ENCODE measurements at regions not wholly inside any gene's neighbourhood (a gene's known extent, or its start where the extent isn't known, plus 50 kb on each side); places are given as distances from the start of the nearest gene placed in this dataset.
"Not testable (repeated sequence)": the region's sequence is repeated elsewhere in the genome, so short reads cannot be mapped to it uniquely, and the experiment has no call there.

DNA sequence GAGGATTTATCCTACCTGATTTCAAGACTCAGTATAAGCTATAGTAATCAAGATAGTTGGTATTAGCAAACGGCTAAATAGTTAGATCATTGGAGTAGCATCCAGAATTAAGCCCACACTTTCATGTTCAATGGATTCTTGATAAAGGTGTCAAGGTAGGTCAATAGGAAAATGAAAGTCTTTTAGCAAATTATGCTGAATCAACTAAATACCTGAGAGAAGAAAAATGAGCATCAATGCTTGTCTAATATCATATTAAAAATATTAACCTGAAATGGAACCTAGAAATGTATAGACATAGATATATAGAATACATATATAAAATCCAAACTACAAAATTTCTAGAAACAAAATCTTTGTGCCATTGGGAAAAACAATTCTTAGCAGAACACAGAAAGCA lies 685.6 kb downstream of the DTWD2 start:
- H3K4me1 ChIP-seq (ENCODE audit: control insufficient read depth in 1 of 2, low read depth in 2 of 2), result no peaks in the 10 kb centered on the region
- ATAC-seq (ENCODE audit: insufficient number of reproducible peaks, low FRiP score, low read depth) (no peak), DNase-seq (ENCODE audit: low spot score) (no peak)
- no peaks in the 10 kb centered on the region for H3K36me3 ChIP-seq
- no peaks in the 10 kb centered on the region for H3K27me3 ChIP-seq (replicated peaks; ENCODE audit: insufficient read depth)
- no peak overlapping the region for H3K27ac ChIP-seq
- TF ChIP-seq, protein P1, sequence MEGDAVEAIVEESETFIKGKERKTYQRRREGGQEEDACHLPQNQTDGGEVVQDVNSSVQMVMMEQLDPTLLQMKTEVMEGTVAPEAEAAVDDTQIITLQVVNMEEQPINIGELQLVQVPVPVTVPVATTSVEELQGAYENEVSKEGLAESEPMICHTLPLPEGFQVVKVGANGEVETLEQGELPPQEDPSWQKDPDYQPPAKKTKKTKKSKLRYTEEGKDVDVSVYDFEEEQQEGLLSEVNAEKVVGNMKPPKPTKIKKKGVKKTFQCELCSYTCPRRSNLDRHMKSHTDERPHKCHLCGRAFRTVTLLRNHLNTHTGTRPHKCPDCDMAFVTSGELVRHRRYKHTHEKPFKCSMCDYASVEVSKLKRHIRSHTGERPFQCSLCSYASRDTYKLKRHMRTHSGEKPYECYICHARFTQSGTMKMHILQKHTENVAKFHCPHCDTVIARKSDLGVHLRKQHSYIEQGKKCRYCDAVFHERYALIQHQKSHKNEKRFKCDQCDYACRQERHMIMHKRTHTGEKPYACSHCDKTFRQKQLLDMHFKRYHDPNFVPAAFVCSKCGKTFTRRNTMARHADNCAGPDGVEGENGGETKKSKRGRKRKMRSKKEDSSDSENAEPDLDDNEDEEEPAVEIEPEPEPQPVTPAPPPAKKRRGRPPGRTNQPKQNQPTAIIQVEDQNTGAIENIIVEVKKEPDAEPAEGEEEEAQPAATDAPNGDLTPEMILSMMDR (IDR thresholded peaks at IDR 0.05), result no peak
- H3K9me3 ChIP-seq, result no peaks in the 10 kb centered on the region
- H3K4me3 ChIP-seq, result no peak overlapping the region

DNA sequence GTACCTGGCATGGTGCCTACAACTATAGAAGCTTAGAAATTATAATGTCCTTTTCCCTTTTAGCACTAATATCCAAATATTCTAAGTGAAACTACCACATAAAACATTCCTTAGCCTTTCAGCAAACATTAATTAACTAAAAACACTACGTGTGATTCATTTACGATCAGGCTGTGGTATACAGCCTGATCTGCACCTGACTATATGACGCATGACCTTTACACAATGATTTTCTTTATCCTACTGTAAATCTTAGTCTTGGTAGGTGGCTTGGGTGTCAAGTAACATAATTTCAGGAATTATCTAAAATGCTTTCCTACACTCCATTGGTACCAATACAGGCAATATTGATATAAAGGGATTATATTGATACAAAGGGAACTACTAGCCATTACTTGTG lies 686.7 kb downstream of the DTWD2 start:
- Histone ChIP-seq H3K4me3 (no peak overlapping the region), H3K4me1 (ENCODE audit: control insufficient read depth in 1 of 2, low read depth in 2 of 2) (no peaks in the 10 kb centered on the region), H3K27ac (no peak overlapping the region), H3K9me3 (no peaks in the 10 kb centered on the region), H3K27me3 (replicated peaks; ENCODE audit: insufficient read depth) (no peaks in the 10 kb centered on the region), H3K36me3 (no peaks in the 10 kb centered on the region)
- ATAC-seq (ENCODE audit: insufficient number of reproducible peaks, low FRiP score, low read depth) (no peak), DNase-seq (ENCODE audit: low spot score) (no peak)
- TF ChIP-seq, protein P1 (IDR thresholded peaks at IDR 0.05), result no peak

DNA sequence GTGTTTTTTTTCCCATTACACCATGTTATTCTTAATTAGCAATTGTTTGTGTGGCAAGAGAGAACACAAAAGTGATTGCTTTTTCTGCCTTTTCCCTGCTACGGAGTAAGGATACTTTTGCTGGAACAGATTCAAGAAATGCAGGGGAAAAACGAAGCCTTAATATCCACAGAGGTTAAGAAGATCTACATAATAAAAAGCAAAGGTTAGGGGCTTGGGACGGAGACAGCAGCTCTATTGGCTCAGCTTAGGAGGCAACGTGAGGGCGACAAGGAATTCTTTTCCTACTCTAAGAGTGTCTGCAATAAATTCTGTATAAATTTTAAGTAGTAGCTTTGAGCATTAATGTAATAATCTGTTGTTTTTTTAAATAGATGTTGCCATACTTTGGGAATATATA lies 693.3 kb downstream of the DTWD2 start:
- TF ChIP-seq, protein P1 (IDR thresholded peaks at IDR 0.05), result no peak
- DNase-seq (ENCODE audit: low spot score), result no peak

DNA sequence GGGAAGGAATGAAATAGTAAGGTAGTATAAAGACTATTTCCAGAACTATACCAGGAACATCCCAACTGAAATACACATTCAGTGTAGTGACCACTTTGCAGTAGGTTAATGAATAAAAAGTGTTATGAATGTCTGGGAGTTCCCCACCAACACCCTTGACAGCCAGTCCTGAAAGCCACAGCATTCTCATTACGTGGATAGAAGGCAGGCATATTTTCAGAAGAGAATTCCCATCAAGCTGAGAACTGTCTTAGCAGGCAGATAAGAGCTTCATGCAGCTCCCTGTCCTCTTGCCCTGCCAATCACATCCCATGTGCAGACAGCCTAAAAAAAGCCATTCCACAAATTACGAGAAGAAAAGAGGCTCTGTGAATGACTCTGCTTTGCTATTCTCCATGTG lies 695.0 kb downstream of the DTWD2 start:
- H3K4me1 ChIP-seq (ENCODE audit: control insufficient read depth in 1 of 2, low read depth in 2 of 2), result no peaks in the 10 kb centered on the region
- H3K4me3 ChIP-seq, result no peak overlapping the region
- no peak for ATAC-seq (ENCODE audit: insufficient number of reproducible peaks, low FRiP score, low read depth)

More for the DNA sequence above, 693.3 kb downstream of the DTWD2 start:
- no peaks in the 10 kb centered on the region for H3K36me3 ChIP-seq
- no peak overlapping the region for H3K27ac ChIP-seq
- no peak for ATAC-seq (ENCODE audit: insufficient number of reproducible peaks, low FRiP score, low read depth)
- H3K4me1 ChIP-seq (ENCODE audit: control insufficient read depth in 1 of 2, low read depth in 2 of 2), result no peaks in the 10 kb centered on the region
- H3K9me3 ChIP-seq, result no peaks in the 10 kb centered on the region
- H3K4me3 ChIP-seq, result no peak overlapping the region
- no peaks in the 10 kb centered on the region for H3K27me3 ChIP-seq (replicated peaks; ENCODE audit: insufficient read depth)

DNA sequence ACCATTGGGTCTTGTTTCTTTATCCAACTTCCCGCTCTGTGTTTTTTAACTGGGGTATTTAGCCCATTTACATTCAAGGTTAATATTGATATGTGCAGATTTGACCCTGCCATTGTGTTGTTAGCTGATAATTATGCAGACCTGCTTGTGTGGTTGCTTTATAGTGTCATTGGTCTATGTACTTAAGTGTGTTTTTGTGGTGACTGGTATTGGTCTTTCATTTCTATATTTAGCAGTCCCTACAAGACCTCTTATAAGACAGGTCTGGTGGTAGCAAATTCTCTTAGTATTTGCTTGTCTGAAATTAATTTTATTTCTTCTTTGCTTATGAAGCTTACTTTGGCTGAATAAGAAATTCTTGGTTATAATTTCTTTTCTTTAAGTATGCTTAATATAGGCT lies 698.1 kb downstream of the DTWD2 start:
- DNase-seq (ENCODE audit: low spot score), result no peak
- TF ChIP-seq, protein P1 (IDR thresholded peaks at IDR 0.05), result no peak
- ATAC-seq (ENCODE audit: insufficient number of reproducible peaks, low FRiP score, low read depth), result no peak
- Histone ChIP-seq H3K27ac (no peak overlapping the region), H3K27me3 (replicated peaks; ENCODE audit: insufficient read depth) (no peaks in the 10 kb centered on the region), H3K4me3 (no peak overlapping the region), H3K9me3 (no peaks in the 10 kb centered on the region), H3K4me1 (ENCODE audit: control insufficient read depth in 1 of 2, low read depth in 2 of 2) (no peaks in the 10 kb centered on the region), H3K36me3 (no peaks in the 10 kb centered on the region)

More for the DNA sequence above, 695.0 kb downstream of the DTWD2 start:
- no peaks in the 10 kb centered on the region for H3K27me3 ChIP-seq (replicated peaks; ENCODE audit: insufficient read depth)
- H3K9me3 ChIP-seq, result no peaks in the 10 kb centered on the region
- DNase-seq (ENCODE audit: low spot score), result no peak
- no peak overlapping the region for H3K27ac ChIP-seq
- H3K36me3 ChIP-seq, result no peaks in the 10 kb centered on the region
- TF ChIP-seq, protein P1 (IDR thresholded peaks at IDR 0.05), result no peak

DNA sequence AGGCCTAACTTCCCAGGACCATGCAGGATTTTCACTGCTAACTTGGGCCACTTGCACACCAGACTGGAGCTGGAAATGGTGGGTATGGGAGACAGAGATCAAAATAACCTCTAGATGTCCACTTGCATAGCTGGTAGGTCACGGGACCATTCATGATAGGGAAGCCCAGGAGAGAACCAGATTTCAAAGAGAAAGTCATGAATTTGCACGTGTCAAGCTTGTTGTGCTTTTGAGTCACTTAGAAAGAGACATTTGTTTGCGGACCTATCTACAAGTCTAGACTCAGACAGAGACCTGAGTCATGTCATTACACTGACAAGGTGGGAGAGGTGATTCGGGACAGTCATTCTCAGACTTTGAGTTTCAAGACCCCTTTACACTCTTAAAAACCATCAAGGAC lies 704.1 kb downstream of the DTWD2 start:
- H3K4me3 ChIP-seq; ATAC-seq (ENCODE audit: insufficient number of reproducible peaks, low FRiP score, low read depth): not testable (repeated sequence)

DNA sequence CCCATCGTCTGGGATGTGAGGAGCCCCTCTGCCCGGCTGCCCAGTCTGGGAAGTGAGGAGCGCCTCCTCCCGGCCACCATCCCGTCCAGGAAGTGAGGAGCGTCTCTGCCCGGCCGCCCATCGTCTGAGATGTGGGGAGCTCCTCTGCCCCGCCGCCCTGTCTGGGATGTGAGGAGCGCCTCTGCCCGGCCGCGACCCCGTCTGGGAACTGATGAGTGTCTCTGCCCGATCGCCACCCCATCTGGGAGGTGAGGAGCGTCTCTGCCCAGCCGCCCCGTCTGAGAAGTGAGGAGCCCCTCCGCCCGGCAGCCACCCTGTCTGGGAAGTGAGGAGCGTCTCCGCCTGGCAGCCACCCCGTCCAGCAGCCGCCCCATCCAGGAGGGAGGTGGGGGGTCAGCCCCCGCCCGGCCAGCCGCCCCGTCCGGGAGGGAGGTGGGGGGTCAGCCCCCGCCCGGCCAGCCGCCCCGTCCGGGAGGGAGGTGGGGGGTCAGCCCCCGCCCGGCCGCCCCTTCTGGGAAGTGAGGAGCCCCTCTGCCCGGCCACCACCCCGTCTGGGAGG lies 705.8 kb downstream of the DTWD2 start:
- H3K36me3 ChIP-seq; DNase-seq (ENCODE audit: low spot score); H3K27me3 ChIP-seq (replicated peaks; ENCODE audit: insufficient read depth); H3K4me3 ChIP-seq; H3K27ac ChIP-seq; H3K4me1 ChIP-seq (ENCODE audit: control insufficient read depth in 1 of 2, low read depth in 2 of 2); ATAC-seq (ENCODE audit: insufficient number of reproducible peaks, low FRiP score, low read depth); H3K9me3 ChIP-seq: not testable (repeated sequence)

More for the DNA sequence above, 704.1 kb downstream of the DTWD2 start:
- not testable (repeated sequence) for H3K9me3 ChIP-seq; H3K27me3 ChIP-seq (replicated peaks; ENCODE audit: insufficient read depth); H3K27ac ChIP-seq; DNase-seq (ENCODE audit: low spot score); H3K36me3 ChIP-seq; H3K4me1 ChIP-seq (ENCODE audit: control insufficient read depth in 1 of 2, low read depth in 2 of 2)

All from thoracic aorta (tissue), 2 donors.